ENCODE measurements at regions not wholly inside any gene's neighbourhood (a gene's known extent, or its start where the extent isn't known, plus 50 kb on each side); places are given as distances from the start of the nearest gene placed in this dataset.

DNA sequence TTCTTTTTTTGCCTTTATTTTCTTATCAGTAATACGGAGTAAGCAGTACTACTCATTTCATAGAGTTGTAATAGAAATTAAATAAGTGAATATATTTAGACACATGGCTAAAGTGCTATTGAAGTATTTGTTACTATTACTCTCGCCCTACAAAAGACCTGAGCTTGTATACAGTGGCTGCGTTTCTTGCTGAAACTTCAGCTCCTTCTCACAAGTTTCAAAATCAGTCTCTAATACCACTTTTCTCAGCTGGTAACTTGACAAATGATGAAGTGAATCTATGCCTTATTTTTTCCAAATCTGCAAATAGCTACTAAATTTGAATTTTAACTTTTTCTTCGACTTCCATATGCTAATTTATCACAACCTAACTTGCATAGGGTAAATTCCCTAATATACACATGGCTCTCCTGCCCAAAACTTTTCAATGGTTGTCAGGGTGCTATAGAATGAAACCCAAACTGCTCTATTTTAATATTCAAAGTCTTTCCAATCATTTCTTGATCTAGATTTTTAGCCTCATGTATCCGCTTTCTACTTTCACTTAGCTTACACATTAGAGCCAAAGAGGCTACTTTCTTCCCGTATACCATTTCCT lies 347.8 kb upstream of the GULP1 start:
- DNase-seq: no peak

- DNase-seq: no peak
Measured at GRCh38 chr2:187949859-187950258, 341.8 kb upstream of the GULP1 start.

- no peak for DNase-seq
Measured at GRCh38 chr2:187951470-187952218, 340.0 kb upstream of the GULP1 start.

DNA sequence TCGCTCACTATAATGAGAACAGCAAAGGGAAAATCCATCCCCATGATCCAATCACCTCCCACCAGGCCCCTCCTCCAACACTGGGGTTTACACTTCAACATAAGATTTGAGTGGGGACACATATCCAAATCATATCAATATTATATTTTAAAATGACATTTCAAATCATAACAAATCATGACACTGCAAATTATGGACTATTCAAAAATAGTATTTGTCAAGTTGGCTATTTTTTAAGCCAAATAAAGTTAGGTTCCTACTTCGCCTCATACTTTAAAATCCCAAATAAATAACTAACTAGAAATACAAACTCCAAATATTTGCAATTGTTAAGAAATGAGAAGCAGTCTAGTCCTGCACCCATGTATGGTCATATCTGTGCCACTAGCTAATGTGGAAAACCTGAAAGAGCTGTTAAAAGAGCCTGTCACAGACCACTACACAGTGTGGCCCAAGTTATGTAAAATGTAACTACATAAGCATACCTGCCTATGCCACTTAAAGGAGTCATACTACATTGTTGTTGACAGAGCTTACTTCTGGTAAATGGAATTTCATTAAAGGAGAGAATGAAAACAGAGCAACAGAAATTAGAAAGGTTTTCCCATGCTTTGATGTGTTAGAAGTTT lies 334.7 kb upstream of the GULP1 start:
- no peak for DNase-seq

DNA sequence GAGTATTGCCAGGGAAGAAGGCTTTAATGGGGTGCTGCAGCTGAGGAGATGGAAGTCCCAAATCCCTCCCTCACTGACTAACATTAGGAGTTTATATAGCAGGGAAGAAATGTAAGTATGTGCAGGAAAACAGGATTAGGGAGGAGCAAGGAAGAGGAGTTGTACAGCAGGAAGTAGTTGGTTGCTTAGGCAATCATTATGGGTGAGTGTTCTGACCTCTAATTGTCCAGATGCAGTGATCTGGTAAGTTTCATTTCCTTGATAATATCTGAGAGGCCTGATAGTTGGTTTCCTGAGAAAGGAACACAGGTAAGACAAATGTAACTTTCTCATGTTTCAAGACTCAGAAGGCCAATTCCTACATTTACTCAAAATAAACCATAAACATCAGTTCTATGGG lies 331.9 kb upstream of the GULP1 start:
- DNase-seq: no peak

GRCh38 chr2:187962538-187962937 lies 329.1 kb upstream of the GULP1 start:
- no peak for DNase-seq

- no peak for DNase-seq
Measured at GRCh38 chr2:187964746-187965145, 326.9 kb upstream of the GULP1 start.

DNA sequence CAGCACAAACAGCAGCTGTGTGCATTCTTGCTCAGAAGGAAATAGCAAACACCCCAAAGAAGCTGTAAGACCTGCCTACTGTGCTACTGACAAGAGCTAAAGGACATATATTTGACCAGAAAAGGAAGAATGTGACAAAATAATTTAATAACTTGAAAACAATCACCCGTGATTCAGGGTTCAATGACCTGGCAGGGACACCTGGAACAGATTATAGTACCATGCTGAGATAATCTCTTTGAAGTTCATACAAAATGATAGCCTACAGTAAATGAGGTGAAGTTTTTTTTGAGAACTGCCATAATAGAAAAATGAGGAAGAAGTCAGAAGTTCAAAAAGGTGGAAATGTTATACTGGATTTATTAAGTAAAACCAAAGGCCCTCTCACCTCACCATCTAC lies 324.8 kb upstream of the GULP1 start:
- DNase-seq: no peak

DNA sequence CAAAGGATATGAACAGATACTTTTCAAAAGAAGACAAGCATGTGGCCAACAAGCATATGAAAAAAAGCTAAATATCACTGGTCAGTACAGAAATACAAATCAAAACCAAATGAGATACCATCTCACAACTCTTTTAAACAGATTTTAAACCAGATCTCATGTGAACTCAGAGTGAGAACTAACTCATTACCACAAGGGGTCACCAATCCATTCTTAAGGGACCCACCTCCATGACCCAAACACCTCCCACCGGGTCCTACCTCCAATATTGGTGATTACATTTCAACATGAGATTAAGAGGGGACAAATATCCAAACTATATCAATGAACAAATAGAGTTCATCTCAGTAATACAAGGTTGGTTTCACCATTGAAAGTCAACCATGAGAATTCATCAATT lies 319.8 kb upstream of the GULP1 start:
- DNase-seq: no peak

DNA sequence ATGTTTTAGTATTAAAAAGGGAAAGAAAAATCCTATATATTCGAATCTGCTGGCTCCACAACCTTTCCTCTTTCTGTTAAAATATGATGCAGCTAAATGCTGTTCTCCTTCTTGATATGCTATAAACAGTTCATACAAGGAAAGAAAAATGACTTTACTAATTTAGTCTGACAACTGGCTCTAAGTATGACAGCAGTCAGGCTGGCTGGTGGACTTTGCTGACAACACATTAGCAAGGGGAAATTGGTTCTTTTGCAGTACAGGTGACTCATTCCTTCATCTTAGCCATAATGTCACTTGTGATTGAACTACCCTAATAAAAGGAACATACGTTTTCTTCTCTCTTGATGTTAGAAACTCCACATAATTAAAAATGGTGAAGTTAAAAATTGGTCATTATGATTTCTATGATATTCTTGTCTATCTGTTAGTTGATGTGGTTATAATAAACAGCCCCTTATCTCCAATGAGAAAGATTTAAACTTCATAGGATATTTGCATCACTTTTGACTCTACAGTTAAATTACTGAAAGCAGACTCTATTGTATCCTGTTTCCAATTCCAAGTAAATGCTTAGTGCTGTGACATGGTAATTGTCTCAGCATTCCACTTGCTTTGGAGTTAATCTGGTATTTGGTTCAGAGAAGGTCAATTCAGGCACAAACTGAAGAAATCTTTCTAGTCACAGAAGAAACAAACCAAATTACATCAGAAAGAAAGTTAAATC lies 315.3 kb upstream of the GULP1 start:
- DNase-seq: no peak

DNA sequence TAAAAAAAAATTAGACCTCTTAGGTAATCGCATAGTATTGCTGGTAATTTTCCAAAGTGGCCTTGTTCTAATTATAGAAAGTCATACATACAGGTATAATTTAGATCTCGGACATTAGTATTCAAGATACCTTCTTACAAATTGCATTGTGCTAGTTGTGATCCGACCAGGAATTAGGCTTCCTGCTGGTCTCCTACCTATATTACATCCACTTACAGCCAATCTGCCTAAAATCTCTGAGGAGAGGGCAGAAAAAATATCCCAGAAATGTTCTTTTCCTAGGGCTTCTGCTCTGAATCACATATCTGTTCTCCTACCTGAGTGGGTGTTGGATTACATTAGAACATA lies 314.7 kb upstream of the GULP1 start:
- DNase-seq: no peak

DNA sequence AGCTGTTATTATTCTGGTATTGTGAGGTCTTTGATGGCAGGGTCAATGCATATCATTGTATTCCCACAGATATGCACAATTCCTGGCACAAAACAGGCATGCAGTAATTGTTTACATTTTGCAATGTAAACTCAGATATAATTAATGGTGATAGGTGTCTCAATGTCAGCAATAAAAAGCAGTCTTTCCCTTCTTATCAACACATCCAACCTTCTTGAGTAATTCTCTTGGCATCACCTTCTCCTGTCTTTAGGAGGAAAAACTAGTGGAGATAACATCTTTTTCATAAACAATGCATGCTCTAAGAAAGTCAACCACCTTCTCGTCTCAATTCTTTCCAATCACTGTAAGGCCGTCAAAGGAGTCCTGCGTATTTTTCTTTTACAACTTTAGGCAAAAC lies 313.3 kb upstream of the GULP1 start:
- no peak for DNase-seq

- DNase-seq: no peak
Measured at GRCh38 chr2:187982668-187983067, 309.0 kb upstream of the GULP1 start.

DNA sequence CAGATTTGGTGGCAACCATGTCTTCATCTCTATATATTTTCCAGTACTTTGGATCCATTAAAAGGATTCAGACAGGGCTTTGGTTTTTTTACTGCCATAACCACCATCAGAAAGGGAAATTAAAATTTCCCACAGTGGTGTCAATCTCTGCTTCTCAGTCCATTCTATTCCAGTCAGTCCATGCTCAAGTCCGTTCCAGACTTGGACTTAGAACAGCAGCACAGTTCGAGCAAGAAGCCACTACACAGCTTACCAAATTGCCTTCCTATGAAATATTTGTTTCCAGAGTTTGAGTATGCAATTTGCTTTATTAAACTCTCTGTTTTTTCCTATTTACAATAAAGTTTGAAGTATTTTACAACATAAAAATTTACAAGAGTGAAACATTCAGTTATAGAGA lies 306.5 kb upstream of the GULP1 start:
- DNase-seq: no peak

GRCh38 chr2:187985923-187986322 lies 305.8 kb upstream of the GULP1 start:
- no peak for DNase-seq

GRCh38 chr2:187986390-187987105 lies 305.1 kb upstream of the GULP1 start:
- no peak for DNase-seq

DNA sequence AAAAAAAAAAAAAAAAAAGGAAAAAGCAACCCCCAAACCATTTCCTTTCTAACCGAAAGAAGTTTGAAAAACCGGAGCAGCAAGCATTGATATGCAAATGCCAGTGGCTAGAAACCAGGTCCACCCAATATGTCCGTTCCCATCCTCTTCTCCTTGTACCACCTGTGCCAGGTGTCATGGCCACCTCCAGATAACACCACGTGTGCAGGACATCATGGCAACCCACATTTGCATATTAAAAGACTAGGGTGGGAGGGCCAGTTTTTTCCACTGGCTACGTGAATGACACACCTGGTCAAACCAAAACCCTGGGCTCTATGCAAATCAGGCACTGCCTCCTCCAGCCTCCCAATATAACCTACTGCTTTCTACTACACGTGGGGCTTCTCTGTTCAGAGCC lies 303.3 kb upstream of the GULP1 start:
- no peak for DNase-seq

- no peak for DNase-seq
Measured at GRCh38 chr2:187989925-187990623, 301.6 kb upstream of the GULP1 start.

GRCh38 chr2:187991389-187991788 lies 300.3 kb upstream of the GULP1 start:
- DNase-seq: no peak

DNA sequence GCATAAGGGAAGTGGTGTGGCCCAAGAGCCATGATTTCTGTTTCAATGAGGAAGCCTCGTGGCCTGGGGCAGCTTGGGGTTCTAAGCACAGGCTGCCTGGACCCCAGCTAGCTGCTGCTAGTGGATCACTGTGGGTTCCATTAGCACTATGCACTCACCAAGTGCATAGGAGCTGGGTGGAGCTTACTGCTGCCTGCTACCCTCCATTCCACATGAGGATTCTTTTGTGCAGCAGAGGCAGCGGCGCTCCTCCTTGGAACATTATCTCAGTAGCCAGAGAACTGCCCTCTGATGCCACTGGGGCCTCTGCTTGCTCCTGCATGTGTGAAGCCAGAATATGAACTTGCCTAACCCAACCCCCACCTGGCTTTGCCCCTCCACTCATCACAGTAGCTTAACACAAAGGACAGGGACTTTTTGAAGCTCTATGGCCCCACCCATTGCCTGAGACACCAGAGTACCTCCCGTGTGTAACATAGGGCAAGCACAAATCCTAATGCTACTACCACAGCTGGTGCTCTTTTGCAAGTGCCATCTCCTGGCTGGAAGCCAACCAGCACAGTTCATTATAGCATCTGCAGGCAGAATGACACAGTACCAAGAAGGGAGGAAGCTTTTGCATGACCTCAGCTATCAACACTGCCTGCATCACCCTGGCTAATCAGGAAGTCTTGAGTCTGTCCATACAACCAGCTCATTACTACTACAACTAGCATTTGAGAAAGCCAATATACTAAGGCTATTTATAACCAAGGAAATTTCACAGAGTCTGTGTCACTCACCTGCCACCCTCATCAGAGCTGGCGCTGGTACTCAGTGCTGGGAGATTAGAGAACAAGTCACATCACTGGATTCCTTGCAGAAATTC lies 297.0 kb upstream of the GULP1 start:
- DNase-seq: no peak

DNA sequence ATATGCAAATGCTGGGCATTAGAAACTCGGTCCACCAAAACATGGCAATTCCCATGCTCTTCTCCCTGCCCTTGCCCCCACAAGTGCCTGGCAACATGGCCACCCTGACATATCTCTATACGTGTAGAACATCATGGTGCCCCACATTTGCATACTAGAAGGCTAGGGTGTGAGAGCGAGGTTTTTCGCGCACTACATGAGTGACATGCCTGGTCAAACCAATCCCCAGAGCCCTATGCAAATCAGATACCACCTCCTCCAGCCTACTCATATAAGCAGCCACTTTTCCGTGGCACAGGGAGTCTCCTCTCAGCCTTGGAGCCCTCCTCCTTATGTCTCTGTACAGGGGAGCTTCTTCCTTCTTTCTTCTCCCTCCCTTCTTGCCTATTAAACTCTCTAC lies 296.1 kb upstream of the GULP1 start:
- DNase-seq: no peak

DNA sequence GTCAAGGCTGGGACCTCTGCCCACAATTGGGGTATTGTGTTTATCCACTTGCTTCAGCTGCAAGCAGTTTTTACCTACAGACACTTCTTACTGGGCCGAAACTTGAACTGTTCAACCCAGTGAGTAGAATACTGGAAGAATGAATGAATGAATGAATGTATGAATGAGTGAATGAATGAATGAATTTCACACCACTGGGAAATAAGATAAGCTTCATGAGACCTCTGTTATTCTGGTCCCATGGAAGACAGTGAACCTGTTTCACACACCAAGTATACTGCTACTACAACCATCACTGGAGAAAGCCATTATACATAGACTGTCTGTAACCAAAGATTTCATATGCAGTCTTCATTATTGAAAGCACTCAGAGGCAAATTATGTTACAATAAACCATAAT lies 295.0 kb upstream of the GULP1 start:
- no peak for DNase-seq
